K562 (cell line): ENCODE measurements at regions not wholly inside any gene's neighbourhood (a gene's known extent, or its start where the extent isn't known, plus 50 kb on each side); places are given as distances from the start of the nearest gene placed in this dataset.

Source experiments
- ATAC-seq: fragments of 200-7000 bp; cut with Tn5 transposase; 3 replicates; pipeline ENCODE4 v1.9.1; 2020; ENCODE audit warnings: moderate library complexity
- BruUV-seq: library from RNA; stranded (reverse); fragments of 400-500 nt; replicated peaks from 2 replicates; lab custom pipeline; 2021; lab: Mats Ljungman, UMichigan
- CTCF ChIA-PET: fragments of 300-600 bp; formaldehyde crosslinking; extraction: SDS; loops from one replicate; lab custom pipeline; 2021; ENCODE audit warnings: low intra/inter-chr PET ratio; lab: Yijun Ruan, JAX
- POLR2A ChIA-PET: fragments of 300-600, 350-650 bp; sonication (Branson Sonifier 250); formaldehyde crosslinking; extraction: SDS; loops from one replicate; lab custom pipeline; 2021; ENCODE audit warnings: antibody characterized with exemption, inconsistent platforms; lab: Yijun Ruan, JAX
- DNase-seq, 4 experiments: peaks; one replicate each; pipeline versions ENCODE4 v3.0.0 to v3.0.0-alpha.2; 2011 to 2018; ENCODE audit warnings: low spot score in 3 of 4, mixed read lengths in 3 of 4; ENCODE audit errors: extremely low read depth in 1 of 4
- FAIRE-seq: peaks from 2 replicates; lab custom pipeline; 2011; peaks lifted over from hg19 to GRCh38; lab: Jason Lieb, UNC
- H2AFZ ChIP-seq: 2 replicates; pipeline ENCODE4 v1.6.0; 2011; ENCODE audit warnings: low read depth, low read length, control low read depth, inconsistent platforms
- H3K27ac ChIP-seq: fragments of 200-600 bp; 3 replicates; pipeline ENCODE4 v1.8.0; 2011; ENCODE audit warnings: low read depth, mild to moderate bottlenecking, control low read depth, inconsistent platforms, low read length, moderate library complexity, mixed read lengths; ENCODE audit errors: extremely low read depth
- H3K27me3 ChIP-seq, 2 experiments: fragments of 300-600 bp in 1 of 2; 2 replicates in 1 of 2; 3 replicates in 1 of 2; pipeline versions ENCODE4 v1.6.0 to v1.8.0; 2011; ENCODE audit warnings: inconsistent platforms in 2 of 2, low read length in 2 of 2, mild to moderate bottlenecking in 1 of 2, mixed read lengths in 1 of 2, moderate library complexity in 1 of 2; ENCODE audit not compliant: control insufficient read depth in 2 of 2, insufficient read depth in 2 of 2
- H3K36me3 ChIP-seq: fragments of 300-600 bp; 3 replicates; pipeline ENCODE4 v1.8.0; 2011; ENCODE audit warnings: mild to moderate bottlenecking, low read length, inconsistent platforms; ENCODE audit not compliant: control insufficient read depth, insufficient read depth
- H3K4me1 ChIP-seq, 2 experiments: fragments of 200-600 bp in 1 of 2; replicated peaks in 1 of 2; 2 replicates in 1 of 2; 3 replicates in 1 of 2; pipeline versions ENCODE4 v1.5.1 to v1.8.0; 2011; ENCODE audit warnings: inconsistent platforms in 2 of 2, low read length in 2 of 2, mild to moderate bottlenecking in 1 of 2, mixed read lengths in 1 of 2, moderate library complexity in 1 of 2; ENCODE audit not compliant: control insufficient read depth in 2 of 2, insufficient read depth in 2 of 2
- H3K4me2 ChIP-seq: 2 replicates; pipeline ENCODE4 v1.6.1; 2011; ENCODE audit warnings: low read length, control low read depth, inconsistent platforms, mixed read lengths; ENCODE audit not compliant: insufficient read depth
- H3K4me3 ChIP-seq: fragments of 200-600 bp; sonication (generic), shearing (Covaris generic); 2 replicates; pipeline ENCODE4 v1.5.1; 2016; ENCODE audit warnings: control low read depth, inconsistent platforms
- H3K79me2 ChIP-seq: fragments of 200-600 bp; 3 replicates; pipeline ENCODE4 v1.8.0; 2011; ENCODE audit warnings: low read length, inconsistent platforms; ENCODE audit not compliant: control insufficient read depth, insufficient read depth
- H3K9ac ChIP-seq, 2 experiments: 2 replicates each; pipeline versions ENCODE4 v1.6.0 to v1.6.1; 2011; ENCODE audit warnings: low read depth in 2 of 2, low read length in 2 of 2, control low read depth in 1 of 2, inconsistent platforms in 1 of 2, mild to moderate bottlenecking in 1 of 2, mixed read lengths in 1 of 2; ENCODE audit not compliant: insufficient read depth in 1 of 2
- H3K9me1 ChIP-seq: one replicate; pipeline ENCODE4 v1.6.0; 2011; ENCODE audit warnings: inconsistent platforms, mild to moderate bottlenecking, low read length, moderate library complexity; ENCODE audit not compliant: control insufficient read depth, insufficient read depth
- H3K9me3 ChIP-seq: replicated peaks from 2 replicates; pipeline ENCODE4 v1.5.1; 2011; ENCODE audit warnings: low read depth, low read length, inconsistent platforms; ENCODE audit not compliant: control insufficient read depth, insufficient read depth
- H4K20me1 ChIP-seq: replicated peaks from 2 replicates; pipeline ENCODE4 v1.6.1; 2011; ENCODE audit warnings: low read length, inconsistent platforms, mixed read lengths; ENCODE audit not compliant: control insufficient read depth, insufficient read depth
- FOXA3 ChIP-seq, 2 experiments: fragments of 450-650 bp in 1 of 2; sonication (generic) in 1 of 2; formaldehyde crosslinking; IDR thresholded peaks in 1 of 2; conservative IDR thresholded peaks in 1 of 2; 2 replicates each; pipeline versions ENCODE4 v1.4.0 to v1.8.0; 2020 to 2022; ENCODE audit warnings: mild to moderate bottlenecking in 2 of 2, missing genetic modification reagents in 1 of 2
- FOXM1 ChIP-seq, 2 experiments: fragments of 450-650 bp in 1 of 2; sonication (generic) in 1 of 2; formaldehyde crosslinking in 1 of 2; IDR thresholded peaks; 2 replicates each; pipeline versions ENCODE4 v1.6.1 to v1.9.0; 2017 to 2022; ENCODE audit warnings: low read depth in 2 of 2, mild to moderate bottlenecking in 2 of 2, missing genetic modification reagents in 1 of 2, moderate library complexity in 1 of 2
- ZNF140 ChIP-seq: fragments of 250-450 bp; sonication (Bioruptor Pico); IDR thresholded peaks from 2 replicates; pipeline ENCODE4 v1.8.0; 2021; ENCODE audit warnings: moderate library complexity, mild to moderate bottlenecking, inconsistent platforms
- WGBS: fragments of 100-300 bp; shearing (Covaris generic); methylation state at CpG from one replicate; pipeline ENCODE4 v1.1.6; 2016; ENCODE audit warnings: low coverage, mixed read lengths; ENCODE audit not compliant: insufficient coverage; ENCODE audit errors: missing lambda C conversion rate; 5-methylcytosine and 5-hydroxymethylcytosine counted together
- in situ Hi-C: fragments of 300-500 bp; cut with MboI; formaldehyde crosslinking; loops from 4 replicates; pipeline ENCODE4 v1.15.0; 2018; ENCODE audit warnings: inconsistent platforms, mixed read lengths
- intact Hi-C: fragments of 100-400 bp; cut with micrococcal nuclease; formaldehyde crosslinking; loops from 2 replicates; pipeline ENCODE4 v1.14.2; 2022
- TF ChIP-seq, protein P1 (sequence below): fragments of 450-650 bp; conservative IDR thresholded peaks from 2 replicates; pipeline ENCODE4 v1.6.1; 2016; ENCODE audit warnings: missing genetic modification characterization, low read depth, mild to moderate bottlenecking, control low read depth, missing compliant biosample characterization
- TF ChIP-seq, protein P2 (sequence below), 3 experiments: IDR thresholded peaks in 2 of 3; conservative IDR thresholded peaks in 1 of 3; 2 replicates each; pipeline ENCODE4 v1.5.1; 2011 to 2012; ENCODE audit warnings: low read length in 3 of 3, mild to moderate bottlenecking in 3 of 3, control low read depth in 2 of 3, improper control_type of control experiment in 1 of 3, inconsistent platforms in 1 of 3, low read depth in 1 of 3, mixed read lengths in 1 of 3, moderate library complexity in 1 of 3; ENCODE audit not compliant: insufficient read depth in 2 of 3

DNA sequence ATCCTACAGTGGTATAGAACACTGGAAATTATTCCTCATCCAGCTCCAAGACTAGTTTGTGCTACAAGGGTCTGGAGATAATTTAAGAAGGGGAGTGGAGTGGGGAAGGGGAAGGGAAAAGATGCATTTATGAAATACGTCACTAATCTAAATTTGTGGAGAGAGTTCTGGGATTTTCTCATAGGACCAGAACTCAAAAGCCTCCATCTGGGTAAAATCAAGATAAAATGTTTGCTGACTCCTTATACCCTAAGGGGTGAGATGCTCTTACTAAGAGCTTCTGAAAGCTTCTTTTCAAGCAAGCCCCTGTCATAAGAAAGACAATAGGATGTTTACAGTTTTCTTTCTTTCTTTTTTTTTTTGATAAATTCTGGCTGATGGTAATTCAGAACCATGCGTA, 88.5 kb upstream of the RBMS1 start:
- H3K27me3 ChIP-seq = no peaks in the 10 kb centered on the region
- DNase-seq (no peak), FAIRE-seq (no peak), ATAC-seq (no peak)
- no TSS peak for BruUV-seq
- H3K36me3 ChIP-seq = no peaks in the 10 kb centered on the region
- H2AFZ ChIP-seq = no peak overlapping the region
- H3K9ac ChIP-seq = no peak overlapping the region
- WGBS = 5% methylated on average over 2 of the region's 2 CpGs
- H3K9me1 ChIP-seq = no peaks in the 10 kb centered on the region
- H3K27ac ChIP-seq = no peak overlapping the region
- intact Hi-C loops (no loop called here), in situ Hi-C loops (no loop called here)
- no peak overlapping the region for H3K4me3 ChIP-seq
- no peaks in the 10 kb centered on the region for H4K20me1 ChIP-seq
- H3K79me2 ChIP-seq = no peaks in the 10 kb centered on the region
- H3K4me2 ChIP-seq = no peak overlapping the region
- CTCF ChIA-PET = no interaction called here
- POLR2A ChIA-PET = interaction anchor here (0.6 to 0.7 kb wide), 2 partner anchors 32 to 1058 kb away, joined by 3 read pairs; no protein-coding TSS in a partner anchor
- H3K4me1 ChIP-seq = no peaks in the 10 kb centered on the region
- TF ChIP-seq, protein P1, sequence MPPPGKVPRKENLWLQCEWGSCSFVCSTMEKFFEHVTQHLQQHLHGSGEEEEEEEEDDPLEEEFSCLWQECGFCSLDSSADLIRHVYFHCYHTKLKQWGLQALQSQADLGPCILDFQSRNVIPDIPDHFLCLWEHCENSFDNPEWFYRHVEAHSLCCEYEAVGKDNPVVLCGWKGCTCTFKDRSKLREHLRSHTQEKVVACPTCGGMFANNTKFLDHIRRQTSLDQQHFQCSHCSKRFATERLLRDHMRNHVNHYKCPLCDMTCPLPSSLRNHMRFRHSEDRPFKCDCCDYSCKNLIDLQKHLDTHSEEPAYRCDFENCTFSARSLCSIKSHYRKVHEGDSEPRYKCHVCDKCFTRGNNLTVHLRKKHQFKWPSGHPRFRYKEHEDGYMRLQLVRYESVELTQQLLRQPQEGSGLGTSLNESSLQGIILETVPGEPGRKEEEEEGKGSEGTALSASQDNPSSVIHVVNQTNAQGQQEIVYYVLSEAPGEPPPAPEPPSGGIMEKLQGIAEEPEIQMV (tag) = no peak
- no peak for TF ChIP-seq ZNF140 (CRISPR knock-in tag)
- TF ChIP-seq FOXM1 (IDR thresholded peaks at IDR 0.05; ENCODE audit: low read depth) = no peak
- TF ChIP-seq FOXM1 (CRISPR knock-in tag; IDR thresholded peaks at IDR 0.05; ENCODE audit: low read depth) = no peak
- no peak for TF ChIP-seq FOXA3 (CRISPR knock-in tag; conservative IDR thresholded peaks at IDR 0.05 in 1 of 2, IDR thresholded peaks at IDR 0.05 in 1 of 2)
- TF ChIP-seq, protein P2, sequence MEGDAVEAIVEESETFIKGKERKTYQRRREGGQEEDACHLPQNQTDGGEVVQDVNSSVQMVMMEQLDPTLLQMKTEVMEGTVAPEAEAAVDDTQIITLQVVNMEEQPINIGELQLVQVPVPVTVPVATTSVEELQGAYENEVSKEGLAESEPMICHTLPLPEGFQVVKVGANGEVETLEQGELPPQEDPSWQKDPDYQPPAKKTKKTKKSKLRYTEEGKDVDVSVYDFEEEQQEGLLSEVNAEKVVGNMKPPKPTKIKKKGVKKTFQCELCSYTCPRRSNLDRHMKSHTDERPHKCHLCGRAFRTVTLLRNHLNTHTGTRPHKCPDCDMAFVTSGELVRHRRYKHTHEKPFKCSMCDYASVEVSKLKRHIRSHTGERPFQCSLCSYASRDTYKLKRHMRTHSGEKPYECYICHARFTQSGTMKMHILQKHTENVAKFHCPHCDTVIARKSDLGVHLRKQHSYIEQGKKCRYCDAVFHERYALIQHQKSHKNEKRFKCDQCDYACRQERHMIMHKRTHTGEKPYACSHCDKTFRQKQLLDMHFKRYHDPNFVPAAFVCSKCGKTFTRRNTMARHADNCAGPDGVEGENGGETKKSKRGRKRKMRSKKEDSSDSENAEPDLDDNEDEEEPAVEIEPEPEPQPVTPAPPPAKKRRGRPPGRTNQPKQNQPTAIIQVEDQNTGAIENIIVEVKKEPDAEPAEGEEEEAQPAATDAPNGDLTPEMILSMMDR (IDR thresholded peaks at IDR 0.05 in 2 of 3, conservative IDR thresholded peaks at IDR 0.05 in 1 of 3; ENCODE audit: insufficient read depth in 2 of 3, low read depth in 1 of 3, low read length in 3 of 3) = no peak
- peaks cover 2% of the 10 kb centered on the region for H3K9me3 ChIP-seq
